ENCODE measurements at regions not wholly inside any gene's neighbourhood (a gene's known extent, or its start where the extent isn't known, plus 50 kb on each side); places are given as distances from the start of the nearest gene placed in this dataset.

GRCh38 chrX:78496483-78496882 is 162.6 kb downstream of the RTL3 start:
- no peak for DNase-seq (ENCODE audit: low read depth in 4 of 4, low spot score in 3 of 4)

- DNase-seq (ENCODE audit: low read depth in 4 of 4, low spot score in 3 of 4): no peak
Observed at GRCh38 chrX:78493180-78493579, 165.8 kb upstream of the CYSLTR1 start.

- DNase-seq (ENCODE audit: low read depth in 4 of 4, low spot score in 3 of 4): no peak
Observed at GRCh38 chrX:78476701-78477100, 149.3 kb upstream of the CYSLTR1 start.

GRCh38 chrX:78456909-78457308 is 129.5 kb upstream of the CYSLTR1 start:
- DNase-seq (ENCODE audit: low read depth in 4 of 4, low spot score in 3 of 4): no peak

- DNase-seq (ENCODE audit: low read depth in 4 of 4, low spot score in 3 of 4): no peak
Observed at GRCh38 chrX:78455901-78456300, 128.5 kb upstream of the CYSLTR1 start.

GRCh38 chrX:78452356-78452755 is 124.9 kb upstream of the CYSLTR1 start:
- DNase-seq (ENCODE audit: low read depth in 4 of 4, low spot score in 3 of 4): no peak

GRCh38 chrX:78437621-78438020 is 110.2 kb upstream of the CYSLTR1 start:
- no peak for DNase-seq (ENCODE audit: low read depth in 4 of 4, low spot score in 3 of 4)

- no peak for DNase-seq (ENCODE audit: low read depth in 4 of 4, low spot score in 3 of 4)
Observed at GRCh38 chrX:78429172-78429571, 101.8 kb upstream of the CYSLTR1 start.

- DNase-seq (ENCODE audit: low read depth in 4 of 4, low spot score in 3 of 4): no peak
Observed at GRCh38 chrX:78388663-78389062, 61.3 kb upstream of the CYSLTR1 start.

- no peak for DNase-seq (ENCODE audit: low read depth in 4 of 4, low spot score in 3 of 4)
Observed at GRCh38 chrX:78387364-78387763, 60.0 kb upstream of the CYSLTR1 start.

GRCh38 chrX:78384486-78384885 is 57.1 kb upstream of the CYSLTR1 start:
- no peak for DNase-seq (ENCODE audit: low read depth in 4 of 4, low spot score in 3 of 4)

- no peak for DNase-seq (ENCODE audit: low read depth in 4 of 4, low spot score in 3 of 4)
Observed at GRCh38 chrX:78383594-78383993, 56.2 kb upstream of the CYSLTR1 start.

- DNase-seq (ENCODE audit: low read depth in 4 of 4, low spot score in 3 of 4): no peak
Observed at GRCh38 chrX:78378476-78379115, 51.2 kb upstream of the CYSLTR1 start.
